HuH-7.5 (cell line): ENCODE measurements at regions not wholly inside any gene's neighbourhood (a gene's known extent, or its start where the extent isn't known, plus 50 kb on each side); places are given as distances from the start of the nearest gene placed in this dataset.
"Not testable (repeated sequence)": the region's sequence is repeated elsewhere in the genome, so short reads cannot be mapped to it uniquely, and the experiment has no call there.

ENCODE experiments used
- DNase-seq: peaks from one replicate; pipeline ENCODE4 v3.0.0; 2011; ENCODE audit warnings: low spot score

DNA sequence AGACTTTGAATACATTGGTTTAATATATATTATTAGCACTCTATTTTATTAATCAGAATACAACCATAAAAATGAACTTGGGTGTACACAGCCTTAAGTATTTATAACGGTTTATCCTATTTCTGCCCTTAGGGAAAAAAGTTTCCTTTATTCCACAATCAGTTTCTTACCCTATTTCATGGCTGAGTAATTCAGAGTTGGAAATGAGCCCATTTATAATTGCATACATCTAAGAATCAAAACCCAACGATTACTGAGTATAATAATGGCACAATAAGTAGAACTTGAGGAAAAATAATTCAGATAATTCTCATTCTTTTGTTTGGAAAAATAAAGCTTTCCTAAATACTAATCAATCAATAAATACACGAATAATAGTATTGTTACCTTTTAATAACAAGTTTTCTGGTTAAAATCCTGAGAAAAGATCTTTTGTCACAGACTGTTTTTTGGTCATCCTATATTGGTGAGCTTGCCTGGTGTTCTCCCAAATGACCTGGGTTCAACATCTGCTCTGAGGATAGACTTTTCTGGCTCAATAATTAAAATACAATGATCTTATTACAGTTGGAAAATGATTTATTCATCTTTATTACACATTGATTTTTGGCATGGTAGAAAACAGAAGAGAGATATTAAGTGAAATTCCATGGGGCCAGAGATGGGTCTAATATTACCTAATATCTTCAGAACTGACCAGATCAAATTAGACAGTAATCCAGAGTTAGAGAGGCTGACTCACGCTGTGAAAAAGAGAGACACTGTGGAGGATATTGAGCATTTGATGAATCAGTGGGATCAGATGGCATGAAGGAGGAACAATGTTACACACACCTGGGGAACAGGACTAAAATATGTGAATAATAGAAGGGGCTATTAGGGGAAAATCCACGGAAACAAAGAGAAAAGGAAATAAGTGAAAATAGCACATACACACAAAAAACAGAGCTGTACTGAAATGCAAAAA lies 162.1 kb upstream of the TBX18 start:
- no peak for DNase-seq

DNA sequence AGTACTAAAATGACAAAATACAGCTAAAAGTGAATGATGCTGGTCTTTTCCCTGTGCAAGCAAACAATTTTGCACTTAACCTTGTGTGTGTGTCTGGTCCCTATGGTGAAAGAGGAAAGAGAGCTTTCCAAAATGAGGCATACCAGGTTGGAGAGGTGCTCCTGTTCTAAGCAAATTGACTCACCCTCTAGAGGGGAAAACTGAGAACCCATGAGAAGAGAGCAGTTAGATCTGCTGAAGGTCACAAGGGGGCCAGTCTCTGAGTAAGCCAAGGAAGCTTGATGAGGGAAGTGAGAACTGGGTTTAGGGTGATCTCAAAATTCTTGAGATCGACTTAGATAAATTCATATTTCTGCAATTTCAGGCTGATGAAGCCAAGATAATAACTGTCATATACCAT lies 157.5 kb upstream of the TBX18 start:
- DNase-seq, result no peak

DNA sequence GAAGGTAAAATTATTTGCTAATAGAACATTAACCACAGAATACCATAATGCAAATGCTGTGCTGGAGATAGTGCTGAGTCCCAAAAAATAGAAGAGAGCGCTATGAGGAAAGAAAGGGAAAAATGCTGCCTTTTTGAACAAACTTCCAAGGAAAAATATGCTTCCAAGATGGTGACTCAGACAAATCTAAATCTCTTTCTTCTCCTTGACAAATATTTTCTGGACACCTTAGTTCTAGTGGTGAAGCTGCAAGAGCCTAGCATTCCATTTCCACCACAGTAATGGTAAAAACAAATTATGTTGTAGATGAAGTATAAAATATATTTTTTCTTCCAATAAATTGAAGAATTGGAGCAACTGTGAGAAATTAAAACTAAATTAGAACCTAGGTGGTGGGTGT lies 155.6 kb upstream of the TBX18 start:
- DNase-seq, result no peak

DNA sequence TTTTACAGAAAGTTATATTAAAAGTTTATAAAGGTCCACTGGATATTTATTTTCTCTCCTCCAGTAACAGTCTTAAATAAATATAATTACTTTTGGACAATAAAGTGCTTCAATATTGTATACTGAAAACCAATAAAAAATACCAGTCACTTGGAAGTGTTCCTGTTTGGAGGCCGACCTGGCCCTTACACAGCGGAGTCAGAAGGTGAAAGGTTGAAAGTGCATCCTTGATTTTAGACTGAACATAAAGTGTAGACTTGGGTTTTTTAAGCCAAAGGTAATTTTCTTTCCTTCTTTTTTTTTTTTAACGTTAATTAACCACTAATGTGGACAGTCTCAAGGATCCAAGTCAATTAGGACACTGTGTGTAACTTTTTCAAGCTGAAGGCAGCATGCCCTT lies 152.3 kb upstream of the TBX18 start:
- DNase-seq, result no peak

DNA sequence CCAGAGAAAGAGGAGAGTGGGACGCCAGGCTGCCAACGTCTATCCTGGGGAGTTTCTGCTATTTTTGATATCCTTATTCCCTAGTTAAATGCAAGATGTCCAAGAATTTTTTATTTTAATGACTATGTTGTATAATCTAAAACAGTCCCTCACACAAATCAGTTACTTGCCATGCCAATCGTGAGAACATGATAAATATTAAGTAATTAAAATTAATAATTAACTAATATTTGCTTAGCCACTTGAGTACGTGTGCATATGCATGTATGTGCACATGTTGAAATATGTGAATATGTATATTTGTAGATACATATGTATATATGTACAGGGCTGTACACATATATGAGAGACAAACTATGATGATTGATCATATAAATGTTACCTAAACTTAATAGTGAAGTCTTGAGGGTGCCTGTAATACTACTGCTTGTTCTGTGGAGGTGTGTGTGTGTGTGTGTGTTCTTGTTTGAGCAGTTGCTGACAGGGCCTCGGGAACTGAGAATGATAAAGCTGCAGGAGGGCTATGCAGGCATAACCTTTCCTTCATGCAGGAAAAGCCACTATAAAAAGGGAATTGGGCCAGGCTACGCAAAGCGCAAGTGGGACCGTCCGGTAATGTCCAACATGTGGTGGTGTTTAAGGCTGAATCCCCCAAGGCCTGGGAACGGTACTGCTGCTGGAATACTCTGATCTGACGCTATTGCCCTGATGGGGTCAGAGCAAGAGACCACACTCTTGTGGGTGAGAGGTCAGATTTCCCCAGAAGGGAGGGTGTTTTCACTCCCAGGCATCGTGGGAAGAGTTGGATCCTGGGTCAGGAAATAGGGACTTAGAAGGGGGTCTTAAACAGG lies 148.3 kb upstream of the TBX18 start:
- DNase-seq, result no peak

DNA sequence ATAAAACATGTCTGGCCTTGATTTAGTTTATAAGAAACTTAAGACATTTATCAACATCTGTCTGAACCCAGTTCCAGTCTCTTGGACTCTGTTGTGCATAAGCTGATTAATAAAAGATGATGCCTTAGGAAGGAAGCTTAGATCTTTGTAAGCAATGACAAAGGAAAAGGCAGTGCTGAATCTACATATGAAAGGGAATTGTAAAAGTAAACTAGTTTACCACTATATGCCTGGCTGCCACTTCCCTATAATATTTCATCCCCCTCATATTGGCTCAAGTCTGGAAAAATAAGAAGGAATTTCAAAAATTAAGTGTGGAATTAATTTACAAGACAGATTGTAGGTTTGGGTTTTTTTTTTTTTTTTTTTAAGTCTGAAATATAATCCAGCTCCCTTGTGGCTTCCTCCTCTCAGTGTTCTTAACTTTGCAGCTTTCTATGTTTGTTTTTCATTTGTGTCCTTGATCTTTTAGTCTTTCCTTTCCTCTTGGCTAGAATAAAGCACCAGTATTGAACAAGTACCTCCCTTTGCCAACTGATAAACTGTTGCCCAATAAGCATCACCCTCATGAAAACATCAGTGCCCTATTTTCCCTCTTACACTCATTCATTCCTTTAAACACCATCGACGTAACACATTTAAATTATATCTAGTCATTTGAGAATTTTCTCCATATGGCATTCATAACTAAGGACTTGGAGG lies 146.7 kb upstream of the TBX18 start:
- DNase-seq, result no peak

DNA sequence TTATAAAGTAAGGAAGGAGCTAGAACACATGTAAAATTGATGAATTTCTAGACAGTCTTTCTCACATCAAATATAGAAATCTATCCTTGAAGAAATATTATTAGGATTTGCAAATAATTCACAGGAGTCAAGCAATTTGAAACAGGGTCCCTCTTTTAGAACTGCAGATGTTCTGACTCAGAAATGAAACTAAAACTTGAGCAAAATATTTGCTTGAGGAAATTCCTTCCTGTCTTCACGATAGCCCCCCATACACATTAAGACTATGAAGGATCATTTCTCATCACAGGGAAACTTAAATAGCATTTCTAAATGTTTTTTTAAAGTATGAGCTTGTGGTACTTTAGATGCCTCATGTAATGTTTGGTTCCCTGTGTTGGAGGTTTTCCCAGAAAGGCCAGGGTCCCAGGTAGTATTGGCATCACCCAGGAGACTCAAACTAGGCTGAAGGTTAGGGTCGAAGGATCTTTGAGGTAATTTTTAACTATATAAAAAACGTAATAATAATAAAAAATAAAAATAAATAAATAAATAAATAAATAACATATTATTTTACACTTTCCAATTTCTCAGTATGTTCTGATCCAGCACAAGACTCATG lies 144.0 kb upstream of the TBX18 start:
- DNase-seq, result no peak

DNA sequence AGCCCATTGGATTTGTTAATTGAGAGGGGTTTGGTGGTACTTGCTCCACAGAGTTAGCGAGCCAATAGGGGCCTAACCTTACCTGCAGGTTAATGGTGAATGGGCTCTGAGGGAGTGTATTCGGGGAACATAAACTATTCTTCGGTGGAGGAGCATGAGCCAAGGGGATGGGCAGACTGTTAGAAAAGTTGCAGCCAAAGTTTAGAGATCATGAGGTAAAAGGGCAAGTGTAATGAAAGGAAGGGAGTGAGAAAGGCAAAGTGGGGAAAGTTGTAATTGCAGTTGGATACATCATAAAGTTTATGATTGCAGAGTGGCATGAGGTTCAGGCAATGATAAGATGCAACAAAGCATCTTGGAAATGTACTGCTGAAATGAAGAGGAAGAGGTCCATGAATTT lies 142.1 kb upstream of the TBX18 start:
- DNase-seq, result no peak

DNA sequence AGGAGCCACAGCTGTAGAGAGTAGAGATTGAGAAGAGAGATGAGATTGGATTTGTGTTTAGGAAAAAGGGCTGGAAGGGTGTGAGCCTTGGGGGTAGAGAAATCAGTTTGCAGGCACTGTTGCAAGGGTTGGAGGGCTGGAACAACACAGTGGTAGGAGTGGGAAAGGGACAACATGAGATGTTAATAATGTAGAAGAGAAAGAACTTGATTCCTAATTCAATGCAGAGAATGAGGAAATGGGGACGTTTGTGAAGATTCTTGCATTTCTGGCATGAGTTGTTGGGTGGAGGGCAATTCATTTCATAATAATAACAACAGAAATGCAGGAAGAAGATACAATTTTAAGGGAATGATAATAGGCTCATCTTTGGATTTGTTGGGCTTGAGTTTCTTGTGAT lies 141.4 kb upstream of the TBX18 start:
- DNase-seq, result no peak

DNA sequence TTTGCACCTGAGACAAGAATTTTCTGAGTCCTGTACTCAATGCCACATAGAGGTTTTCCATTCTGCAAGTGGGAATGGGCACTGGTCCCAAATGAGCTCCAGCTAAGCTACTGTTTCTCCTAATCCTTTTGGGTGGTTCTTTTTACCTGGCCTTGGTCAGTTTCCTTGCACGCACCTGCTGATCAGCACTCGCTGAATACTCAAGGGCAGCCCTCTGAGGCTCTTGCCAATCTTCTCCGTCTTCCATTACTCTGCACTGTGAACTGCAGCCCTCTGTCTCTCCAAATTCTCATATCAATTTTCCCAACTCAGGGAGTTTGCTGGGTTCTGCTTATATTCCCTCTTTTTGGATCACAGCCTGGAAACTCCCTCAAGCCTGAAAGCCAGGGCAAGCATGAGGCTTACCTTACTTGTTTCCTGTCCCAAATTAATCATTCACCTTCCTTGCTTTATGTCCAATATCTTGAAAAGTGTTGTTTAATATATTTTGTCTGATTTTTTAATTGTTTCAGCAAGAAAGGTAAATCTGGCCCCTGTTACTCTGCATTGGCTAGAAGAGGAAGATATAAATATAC lies 138.0 kb upstream of the TBX18 start:
- no peak for DNase-seq

DNA sequence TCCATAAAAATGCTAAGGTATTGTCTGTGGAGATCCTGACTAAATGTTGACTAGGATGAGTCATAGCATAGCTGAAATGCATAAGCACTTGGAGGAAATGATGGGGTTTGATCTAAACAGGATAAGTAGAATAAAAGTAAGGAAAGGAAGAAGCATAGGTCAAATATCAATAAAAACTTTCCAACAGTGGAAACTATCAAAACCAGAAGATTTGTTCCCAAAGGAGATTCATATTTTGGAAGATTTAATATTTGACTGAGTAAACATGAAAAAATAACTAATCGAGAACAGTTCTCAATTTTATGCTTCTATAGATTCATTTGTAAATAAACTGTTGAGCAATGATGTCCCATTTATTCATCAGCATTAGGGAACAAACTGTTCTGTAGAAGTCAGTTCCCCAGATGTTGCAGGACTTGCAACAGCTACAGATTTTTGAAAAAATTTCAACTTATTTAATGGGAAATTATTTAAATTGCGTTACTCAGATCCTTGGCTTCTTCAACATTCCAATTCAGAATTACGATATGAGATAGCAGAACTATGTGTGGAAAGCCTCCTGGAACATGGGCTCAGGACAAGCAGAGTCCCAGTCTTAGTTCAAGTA lies 133.7 kb upstream of the TBX18 start:
- DNase-seq, result no peak

DNA sequence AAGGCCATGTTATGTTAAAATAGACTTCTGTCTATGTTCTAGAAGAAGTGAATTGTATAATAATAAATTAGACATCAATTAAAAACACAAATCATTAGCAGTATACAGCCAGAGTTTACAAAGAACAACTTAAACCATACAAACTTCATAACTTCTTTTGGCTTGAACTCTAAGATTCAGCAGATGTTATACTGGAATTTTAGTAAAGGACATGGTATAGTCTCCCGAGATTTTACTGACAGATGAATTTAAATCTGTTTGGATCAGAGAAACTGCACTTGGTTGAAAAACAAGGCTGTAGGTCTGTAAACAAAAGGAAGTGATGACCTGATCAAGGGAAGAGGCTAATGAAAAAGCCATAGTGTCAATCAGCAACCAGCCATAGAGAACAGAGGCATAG lies 132.6 kb upstream of the TBX18 start:
- no peak for DNase-seq

DNA sequence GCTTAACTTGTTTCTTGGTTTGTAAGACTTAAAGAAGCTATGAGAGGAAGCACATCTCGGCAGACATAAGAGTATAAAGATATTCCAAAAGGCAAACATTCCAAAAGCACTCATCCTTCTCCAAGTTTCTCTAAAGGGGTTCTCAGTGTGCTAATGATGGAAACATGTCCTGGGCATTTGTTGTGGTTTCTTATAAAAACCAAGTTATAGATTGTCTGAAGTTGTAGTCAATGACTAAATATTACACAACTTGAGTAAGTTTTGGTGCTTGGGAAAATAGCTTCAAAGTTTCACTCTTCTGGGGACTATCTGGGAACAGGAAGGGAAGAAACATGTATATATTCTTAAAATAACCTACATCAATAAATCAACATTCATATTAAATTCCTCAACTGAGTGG lies 128.3 kb upstream of the TBX18 start:
- no peak for DNase-seq

DNA sequence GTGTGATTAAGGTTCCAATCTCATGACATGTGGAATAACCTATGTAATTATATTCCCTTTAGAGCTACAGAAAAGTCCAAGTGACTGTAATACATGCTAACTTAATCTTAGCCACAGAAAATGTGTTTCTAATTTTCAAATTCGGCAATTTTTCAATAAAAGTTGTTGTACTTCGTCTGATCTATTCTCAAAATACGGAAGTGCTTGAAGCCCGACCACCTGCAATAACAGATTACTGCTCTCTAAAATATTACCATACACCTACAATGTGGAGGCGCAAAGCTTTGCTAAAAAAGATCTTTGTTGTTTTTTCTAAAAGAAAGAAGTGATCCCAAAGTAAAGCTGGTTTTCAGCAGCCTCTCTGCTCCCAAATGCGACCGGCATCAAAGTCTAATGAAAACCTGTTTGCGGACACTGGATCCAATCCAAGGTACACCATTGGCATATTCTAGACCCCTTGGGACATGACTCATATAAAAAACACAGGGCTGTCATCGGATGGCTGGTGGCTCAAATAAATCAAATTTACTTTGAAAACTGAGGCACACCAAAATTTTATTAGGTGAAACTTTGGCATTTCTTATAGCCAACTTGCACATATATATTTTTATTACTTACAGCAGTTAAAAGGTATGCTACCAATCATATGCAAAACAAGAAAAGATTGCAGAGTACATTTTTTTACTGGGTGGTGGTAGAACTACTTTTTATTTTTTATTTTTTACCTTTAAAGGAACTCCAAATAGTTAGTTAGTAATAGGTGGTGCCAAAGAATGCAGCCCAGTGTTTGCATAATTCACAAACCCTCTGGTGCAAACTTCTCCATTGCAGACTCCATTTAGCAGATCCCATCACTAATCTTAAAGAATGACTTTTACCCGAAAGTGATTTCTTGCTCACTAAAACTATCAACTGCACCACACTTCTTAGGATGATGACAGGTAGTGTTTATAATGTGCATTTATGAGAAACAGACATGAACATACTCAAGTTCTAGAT lies 118.7 kb upstream of the TBX18 start:
- no peak for DNase-seq

DNA sequence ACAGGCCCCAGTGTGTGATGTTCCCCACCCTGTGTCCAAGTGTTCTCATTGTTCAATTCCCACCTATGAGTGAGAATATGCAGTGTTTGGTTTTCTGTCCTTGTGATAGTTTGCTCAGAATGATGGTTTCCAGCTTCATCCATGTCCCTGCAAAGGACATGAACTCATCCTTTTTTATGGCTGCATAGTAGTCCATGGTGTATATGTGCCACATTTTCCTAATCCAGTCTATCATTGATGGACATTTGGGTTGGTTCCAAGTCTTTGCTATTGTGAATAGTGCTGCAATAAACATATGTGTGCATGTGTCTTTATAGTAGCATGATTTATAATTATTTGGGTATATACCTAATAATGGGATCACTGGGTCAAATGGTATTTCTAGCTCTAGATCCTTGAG lies 115.0 kb upstream of the TBX18 start:
- DNase-seq, result not testable (repeated sequence)

DNA sequence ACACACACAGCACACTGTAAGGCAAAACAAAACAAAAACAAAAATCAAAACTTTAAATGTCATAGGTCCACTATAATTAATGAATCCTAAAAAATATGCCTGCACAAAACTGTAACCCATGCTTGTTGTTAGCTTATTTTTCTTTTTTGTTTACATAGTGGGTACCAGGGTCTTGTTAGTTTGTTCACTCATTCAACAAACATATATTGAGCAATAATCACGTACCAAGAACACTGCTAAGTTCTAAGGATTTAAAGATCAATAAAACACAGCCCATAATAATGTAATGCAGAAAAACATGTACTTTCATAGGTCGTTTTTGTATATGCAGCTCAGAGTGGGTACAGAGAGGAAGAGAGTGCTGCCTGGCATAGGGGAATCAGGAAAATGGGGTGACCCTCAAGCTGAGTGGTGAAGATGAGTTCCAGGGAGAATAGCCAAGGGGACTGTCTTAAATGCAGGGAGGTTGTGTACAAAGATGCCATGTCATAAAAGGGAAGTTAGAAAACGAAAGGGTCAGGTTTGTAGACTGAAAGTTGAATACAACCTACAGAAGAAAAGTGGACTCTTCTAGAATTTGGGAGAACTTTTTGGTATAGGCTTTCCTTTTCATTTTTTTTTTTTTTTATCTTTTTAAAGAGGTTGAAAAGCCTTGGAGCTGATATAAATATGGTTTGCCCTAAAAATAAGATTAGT lies 113.3 kb upstream of the TBX18 start:
- DNase-seq, result no peak

DNA sequence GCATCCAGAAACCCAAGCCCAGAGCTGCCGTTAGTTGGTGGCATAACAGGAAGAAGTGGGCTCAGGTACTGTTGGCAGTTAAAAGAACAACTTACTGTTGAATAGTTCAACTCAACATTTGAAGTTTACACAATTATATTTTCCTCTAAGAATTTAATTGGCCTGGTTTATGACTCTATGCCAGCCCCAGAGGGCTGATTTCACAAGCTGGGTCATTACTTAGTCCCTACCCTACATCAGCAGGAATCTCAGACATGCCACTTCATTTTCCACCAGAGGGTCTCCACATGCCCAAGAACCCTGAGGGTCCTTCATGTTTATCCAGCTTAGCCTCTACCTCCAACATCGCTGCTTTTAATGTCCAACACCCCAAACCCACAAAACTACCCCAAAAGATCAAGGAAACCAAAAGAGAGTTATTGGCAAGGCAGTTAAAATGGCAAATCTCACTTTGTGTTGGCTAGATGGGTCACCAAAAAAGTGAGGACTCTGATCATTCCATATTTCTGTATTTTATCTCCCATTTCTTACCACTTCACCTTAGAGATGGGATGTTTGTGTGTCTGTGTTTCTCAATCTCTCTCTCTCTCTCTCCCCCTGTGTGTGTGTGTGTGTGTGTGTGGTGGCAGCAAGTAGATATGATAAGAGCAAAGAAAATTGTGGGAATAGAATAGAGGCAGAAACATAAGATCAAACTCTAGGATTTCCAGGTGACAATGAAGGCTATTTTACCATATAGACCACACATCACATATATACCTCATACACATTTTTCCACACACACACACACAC lies 112.5 kb upstream of the TBX18 start:
- DNase-seq, result no peak

DNA sequence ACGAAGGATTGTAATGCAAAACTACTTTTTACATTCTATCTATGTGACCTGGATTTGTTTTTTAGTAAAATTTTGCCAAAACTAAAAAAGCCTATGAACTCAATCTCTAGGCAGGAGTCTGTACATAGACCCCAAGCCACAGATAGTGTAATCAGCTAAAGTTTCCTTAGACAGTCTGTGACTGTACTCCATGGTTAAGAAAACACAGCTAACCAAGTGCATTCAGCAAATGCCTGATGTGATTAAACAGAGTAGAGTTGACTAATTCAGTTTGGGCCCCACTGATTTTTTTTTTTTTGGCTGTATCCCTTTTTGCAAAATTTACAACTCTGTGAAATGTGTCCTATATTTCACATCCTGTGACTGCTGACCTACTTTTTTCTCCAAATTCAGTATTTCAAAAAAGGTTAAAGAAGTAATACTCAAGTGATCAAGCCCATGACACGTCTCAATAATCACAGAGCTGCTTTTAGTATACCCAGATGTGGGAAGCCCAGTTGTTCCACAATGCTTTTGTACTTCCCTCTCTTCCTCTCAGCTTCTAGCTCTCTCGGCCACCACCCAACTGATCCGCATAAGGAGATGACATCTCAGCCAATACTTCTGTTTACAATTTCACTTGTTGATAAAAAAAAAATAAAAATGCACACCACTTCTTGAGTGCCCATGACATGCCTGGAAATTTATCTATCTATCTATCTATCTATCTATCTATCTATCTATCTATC lies 108.8 kb upstream of the TBX18 start:
- DNase-seq, result no peak
